ENCODE measurements at regions not wholly inside any gene's neighbourhood (a gene's known extent, or its start where the extent isn't known, plus 50 kb on each side); places are given as distances from the start of the nearest gene placed in this dataset.

DNA sequence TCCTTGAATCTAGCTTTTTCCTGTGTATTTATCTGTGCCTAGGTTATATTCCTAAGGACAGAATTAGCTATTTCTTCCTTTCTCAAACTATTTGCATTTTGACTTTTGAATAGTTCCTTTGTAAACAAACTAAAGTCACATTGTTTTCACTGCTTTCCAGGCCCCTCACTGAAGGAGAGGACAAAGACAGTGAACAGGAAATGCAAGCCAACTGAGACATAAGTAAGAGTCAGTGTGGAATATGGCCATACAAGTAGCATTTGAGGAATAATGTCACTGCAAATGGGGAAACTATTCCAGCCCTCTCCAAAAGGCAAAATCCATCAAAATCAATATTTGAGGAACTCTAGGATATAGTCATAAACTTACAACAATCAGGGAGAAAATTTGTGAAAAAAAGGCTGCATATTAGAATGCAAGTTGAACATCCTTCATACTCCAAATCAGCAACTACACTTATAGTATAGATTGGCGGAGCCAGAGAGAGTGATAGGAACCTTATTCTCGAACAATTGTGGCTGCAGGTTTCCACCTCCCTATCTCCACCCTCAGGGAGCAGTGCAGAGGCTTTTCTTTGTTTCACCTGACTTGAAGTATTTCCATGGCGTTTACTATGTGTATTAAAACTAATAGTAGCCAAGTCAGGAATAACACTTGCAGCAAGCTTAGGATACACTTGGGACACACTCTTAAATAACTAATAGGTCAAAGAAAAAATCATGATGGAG, 1110.4 kb upstream of the ADGRL3 start:
- no peak for TF ChIP-seq POLR2A (IDR thresholded peaks at IDR 0.05; ENCODE audit: low read length)
- TF ChIP-seq GATA1 (IDR thresholded peaks at IDR 0.05; ENCODE audit: low read depth, low read length), result no peak

Measured in erythroblast (primary cell).